Subcutaneous abdominal adipose tissue (tissue), 5 donors: ENCODE measurements at regions not wholly inside any gene's neighbourhood (a gene's known extent, or its start where the extent isn't known, plus 50 kb on each side); places are given as distances from the start of the nearest gene placed in this dataset.

Experiments
- H3K27ac ChIP-seq: one replicate; pipeline ENCODE4 v1.7.0; 2013; ENCODE audit warnings: low read depth, mild to moderate bottlenecking, inconsistent platforms, low read length, moderate library complexity
- H3K27me3 ChIP-seq, 5 donors: one replicate each; pipeline ENCODE4 v1.7.0; 2013; ENCODE audit warnings: low read length in 5 of 5, inconsistent platforms in 1 of 5; ENCODE audit not compliant: control insufficient read depth in 5 of 5, insufficient read depth in 4 of 5
- H3K36me3 ChIP-seq, 5 donors: one replicate each; pipeline ENCODE4 v1.7.0; 2013; ENCODE audit warnings: low read length in 5 of 5; ENCODE audit not compliant: control insufficient read depth in 5 of 5, insufficient read depth in 5 of 5
- H3K4me1 ChIP-seq, 5 donors: one replicate each; pipeline ENCODE4 v1.7.0; 2013; ENCODE audit warnings: low read length in 5 of 5, mild to moderate bottlenecking in 3 of 5, moderate library complexity in 1 of 5; ENCODE audit not compliant: control insufficient read depth in 5 of 5, insufficient read depth in 5 of 5
- H3K4me3 ChIP-seq, 5 donors: one replicate each; pipeline ENCODE4 v1.7.0; 2013; ENCODE audit warnings: low read length in 5 of 5, low read depth in 1 of 5
- H3K9ac ChIP-seq, 5 donors: one replicate each; pipeline ENCODE4 v1.7.0; 2013; ENCODE audit warnings: low read length in 5 of 5, mild to moderate bottlenecking in 4 of 5, moderate library complexity in 3 of 5
- H3K9me3 ChIP-seq, 5 donors: one replicate each; pipeline ENCODE4 v1.7.0; 2013; ENCODE audit warnings: low read length in 5 of 5; ENCODE audit not compliant: control insufficient read depth in 5 of 5
- donor health status: healthy.
- donor health status: healthy.
- donor health status: healthy.
- donor health status: healthy.
- donor health status: healthy.

- Histone ChIP-seq H3K4me3 (no peak overlapping the region), H3K4me1 (peaks cover 0 to 8% (median 0%) of the 10 kb centered on the region in 5 donors), H3K9me3 (peaks cover 0 to 8% (median 3%) of the 10 kb centered on the region in 5 donors), H3K9ac (no peak overlapping the region), H3K27ac (no peak overlapping the region), H3K27me3 (no peaks in the 10 kb centered on the region), H3K36me3 (no peaks in the 10 kb centered on the region)
Measured at GRCh38 chr1:55937840-55938375, 641.5 kb downstream of the PLPP3 start.

GRCh38 chr1:55935236-55935635, 644.1 kb downstream of the PLPP3 start:
- H3K27ac ChIP-seq = no peak overlapping the region
- H3K4me1 ChIP-seq = peaks cover 4 to 28% (median 14%) of the 10 kb centered on the region in 5 donors

GRCh38 chr1:55932402-55932801, 647.0 kb downstream of the PLPP3 start:
- Histone ChIP-seq H3K9ac (no peak overlapping the region), H3K36me3 (no peaks in the 10 kb centered on the region), H3K9me3 (peaks cover 0 to 8% (median 3%) of the 10 kb centered on the region in 5 donors), H3K27me3 (no peaks in the 10 kb centered on the region), H3K4me3 (no peak overlapping the region), H3K4me1 (peaks cover 8 to 44% (median 32%) of the 10 kb centered on the region in 5 donors), H3K27ac (no peak overlapping the region)

More at GRCh38 chr1:55935236-55935635, 644.1 kb downstream of the PLPP3 start:
- H3K36me3 ChIP-seq = no peaks in the 10 kb centered on the region
- H3K9me3 ChIP-seq = peaks cover 0 to 8% (median 3%) of the 10 kb centered on the region in 5 donors
- no peak overlapping the region for H3K9ac ChIP-seq
- no peak overlapping the region for H3K4me3 ChIP-seq
- H3K27me3 ChIP-seq = no peaks in the 10 kb centered on the region

- Histone ChIP-seq H3K36me3 (no peaks in the 10 kb centered on the region), H3K27me3 (no peaks in the 10 kb centered on the region), H3K4me1 (peaks cover 8 to 44% (median 32%) of the 10 kb centered on the region in 5 donors), H3K9ac (no peak overlapping the region), H3K4me3 (no peak overlapping the region), H3K27ac (peak overlapping the region; percentile 23), H3K9me3 (peaks cover 0 to 8% (median 3%) of the 10 kb centered on the region in 5 donors)
Measured at GRCh38 chr1:55931081-55931940, 648.1 kb downstream of the PLPP3 start.

- H3K9ac ChIP-seq = no peak overlapping the region
- H3K36me3 ChIP-seq = no peaks in the 10 kb centered on the region
- H3K27ac ChIP-seq = no peak overlapping the region
- no peak overlapping the region for H3K4me3 ChIP-seq
- peaks cover 0 to under 1% (median 0%) of the 10 kb centered on the region in 5 donors for H3K9me3 ChIP-seq
- no peaks in the 10 kb centered on the region for H3K27me3 ChIP-seq
- peaks cover 8 to 44% (median 32%) of the 10 kb centered on the region in 5 donors for H3K4me1 ChIP-seq
Measured at GRCh38 chr1:55929652-55930051, 649.7 kb downstream of the PLPP3 start.

GRCh38 chr1:55928576-55928975, 650.8 kb downstream of the PLPP3 start:
- H3K27me3 ChIP-seq = no peaks in the 10 kb centered on the region
- peaks cover 8 to 44% (median 32%) of the 10 kb centered on the region in 5 donors for H3K4me1 ChIP-seq
- no peak overlapping the region for H3K4me3 ChIP-seq
- H3K36me3 ChIP-seq = no peaks in the 10 kb centered on the region
- H3K9ac ChIP-seq = no peak overlapping the region
- H3K27ac ChIP-seq = no peak overlapping the region
- H3K9me3 ChIP-seq = no peaks in the 10 kb centered on the region

- H3K9ac ChIP-seq = no peak overlapping the region
- peaks cover 8 to 44% (median 32%) of the 10 kb centered on the region in 5 donors for H3K4me1 ChIP-seq
- no peaks in the 10 kb centered on the region for H3K36me3 ChIP-seq
- H3K27ac ChIP-seq = no peak overlapping the region
- no peak overlapping the region for H3K4me3 ChIP-seq
- no peaks in the 10 kb centered on the region for H3K9me3 ChIP-seq
- no peaks in the 10 kb centered on the region for H3K27me3 ChIP-seq
Measured at GRCh38 chr1:55927702-55928290, 651.6 kb downstream of the PLPP3 start.

GRCh38 chr1:55926906-55927471, 652.4 kb downstream of the PLPP3 start:
- Histone ChIP-seq H3K9me3 (no peaks in the 10 kb centered on the region), H3K27ac (no peak overlapping the region), H3K36me3 (no peaks in the 10 kb centered on the region), H3K27me3 (no peaks in the 10 kb centered on the region), H3K9ac (no peak overlapping the region), H3K4me3 (no peak overlapping the region), H3K4me1 (peaks cover 8 to 40% (median 31%) of the 10 kb centered on the region in 5 donors)

GRCh38 chr1:55916907-55917306, 662.5 kb downstream of the PLPP3 start:
- H3K36me3 ChIP-seq = no peaks in the 10 kb centered on the region
- no peak overlapping the region for H3K4me3 ChIP-seq
- no peak overlapping the region for H3K9ac ChIP-seq
- H3K4me1 ChIP-seq = peaks cover 0 to 18% (median 11%) of the 10 kb centered on the region in 5 donors
- no peak overlapping the region for H3K27ac ChIP-seq
- H3K9me3 ChIP-seq = no peaks in the 10 kb centered on the region
- H3K27me3 ChIP-seq = no peaks in the 10 kb centered on the region

- Histone ChIP-seq H3K9ac (no peak overlapping the region), H3K4me3 (no peak overlapping the region), H3K4me1 (peaks cover 0 to 14% (median 7%) of the 10 kb centered on the region in 5 donors), H3K27me3 (no peaks in the 10 kb centered on the region), H3K27ac (no peak overlapping the region), H3K36me3 (no peaks in the 10 kb centered on the region), H3K9me3 (no peaks in the 10 kb centered on the region)
Measured at GRCh38 chr1:55916481-55916880, 662.9 kb downstream of the PLPP3 start.
